ENCODE measurements at regions not wholly inside any gene's neighbourhood (a gene's known extent, or its start where the extent isn't known, plus 50 kb on each side); places are given as distances from the start of the nearest gene placed in this dataset.

DNA sequence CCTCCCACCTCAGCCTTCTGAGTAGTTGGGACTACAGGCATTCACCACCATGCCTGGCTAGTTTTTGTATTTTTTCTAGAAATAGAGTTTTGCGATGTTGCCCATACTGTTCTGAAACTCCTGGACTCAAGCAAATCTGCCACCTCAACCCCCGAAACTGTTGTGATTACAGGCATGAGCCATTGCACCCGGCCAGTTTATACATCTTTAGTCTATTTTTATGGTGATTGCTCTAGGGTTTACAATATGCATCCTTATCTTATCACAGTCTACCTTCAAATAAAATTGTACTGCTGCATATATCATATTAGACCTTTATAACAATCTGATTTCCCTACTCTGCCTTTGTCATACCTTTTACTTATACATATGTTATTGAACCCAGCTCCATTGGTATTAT, 56.9 kb downstream of the SOWAHB start:
- Histone ChIP-seq H3K36me3 (replicated peaks in 1 of 2; ENCODE audit: control insufficient read depth in 1 of 2, insufficient read depth in 2 of 2, low read length in 2 of 2) (no peaks in the 10 kb centered on the region), H3K4me3 (replicated peaks in 1 of 3; ENCODE audit: insufficient read depth in 1 of 3, low read depth in 2 of 3, low read length in 3 of 3) (no peak overlapping the region), H4K20me1 (ENCODE audit: insufficient read depth, low read length) (no peaks in the 10 kb centered on the region), H3K9me3 (ENCODE audit: low read length) (no peaks in the 10 kb centered on the region), H2AFZ (ENCODE audit: low read length) (no peak overlapping the region), H3K4me1 (ENCODE audit: insufficient read depth, low read length) (peaks cover 17% of the 10 kb centered on the region), H3K79me2 (ENCODE audit: insufficient read depth, low read length) (no peaks in the 10 kb centered on the region), H3K4me2 (ENCODE audit: low read depth, low read length) (no peak overlapping the region), H3K27me3 (ENCODE audit: control insufficient read depth in 1 of 2, insufficient read depth in 2 of 2, low read length in 2 of 2) (no peaks in the 10 kb centered on the region), H3K27ac (ENCODE audit: extremely low read length, insufficient read depth, low read length) (no peak overlapping the region), H3K9ac (ENCODE audit: insufficient read depth, low read depth, low read length) (no peak overlapping the region)
- FAIRE-seq (no peak), ATAC-seq (no peak), DNase-seq (ENCODE audit: low spot score) (no peak)
- 66% methylated on average over 3 of the region's 3 CpGs for WGBS (ENCODE audit: low lambda C conversion rate)
- intact Hi-C loops (cut with micrococcal nuclease; ENCODE audit: unreplicated experiment) (no loop called here), in situ Hi-C loops (cut with HindIII; ENCODE audit: extremely low pct_ligation_motif_present, low pct_unique_long_range_greater_than_20kb) (no loop called here)
- ChIA-PET POLR2A (interaction anchor here (1.8 kb wide), 1 partner anchor 10 kb away, joined by 6 read pairs; no protein-coding TSS in a partner anchor), CTCF (ENCODE audit: low intra/inter-chr PET ratio, low total read pairs) (no interaction called here)
- no peak for TF ChIP-seq ZBTB7B (CRISPR knock-in tag; IDR thresholded peaks at IDR 0.05)
- TF ChIP-seq ZNF577 (CRISPR knock-in tag; IDR thresholded peaks at IDR 0.05; ENCODE audit: borderline replicate concordance, low read depth): no peak
- TF ChIP-seq, protein P1, sequence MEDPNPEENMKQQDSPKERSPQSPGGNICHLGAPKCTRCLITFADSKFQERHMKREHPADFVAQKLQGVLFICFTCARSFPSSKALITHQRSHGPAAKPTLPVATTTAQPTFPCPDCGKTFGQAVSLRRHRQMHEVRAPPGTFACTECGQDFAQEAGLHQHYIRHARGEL (CRISPR knock-in tag; IDR thresholded peaks at IDR 0.05): no peak
- no peak for TF ChIP-seq ZXDC (CRISPR knock-in tag; IDR thresholded peaks at IDR 0.05)
- BruUV-seq (replicated peaks): no TSS peak

GRCh38 chr4:76836860-76837562, 60.9 kb downstream of the SOWAHB start:
- intact Hi-C loops (cut with micrococcal nuclease; ENCODE audit: unreplicated experiment) (no loop called here), in situ Hi-C loops (cut with HindIII; ENCODE audit: extremely low pct_ligation_motif_present, low pct_unique_long_range_greater_than_20kb) (no loop called here)
- CTCF ChIA-PET (ENCODE audit: low intra/inter-chr PET ratio, low total read pairs): no interaction called here
- TF ChIP-seq HINFP (CRISPR knock-in tag; IDR thresholded peaks at IDR 0.05; ENCODE audit: low read depth) (no peak), ZSCAN21 (CRISPR knock-in tag; IDR thresholded peaks at IDR 0.05; ENCODE audit: borderline replicate concordance) (no peak), RBAK (CRISPR knock-in tag; IDR thresholded peaks at IDR 0.05) (no peak), ARID5B (CRISPR knock-in tag; IDR thresholded peaks at IDR 0.05) (0 out of 2 replicates have a peak, but pooled peaks have one; percentile 32)

More at GRCh38 chr4:76836860-76837562, 60.9 kb downstream of the SOWAHB start:
- Histone ChIP-seq H3K4me2 (ENCODE audit: low read depth, low read length) (peak overlapping the region; percentile 16; the same call in 1 of the 2 replicates), H3K4me1 (ENCODE audit: insufficient read depth, low read length) (peaks cover 28% of the 10 kb centered on the region), H3K4me3 (replicated peaks in 1 of 3; ENCODE audit: insufficient read depth in 1 of 3, low read depth in 2 of 3, low read length in 3 of 3) (no peak overlapping the region), H3K9ac (ENCODE audit: insufficient read depth, low read depth, low read length) (no peak overlapping the region), H3K79me2 (ENCODE audit: insufficient read depth, low read length) (peaks cover 2% of the 10 kb centered on the region), H3K36me3 (replicated peaks in 1 of 2; ENCODE audit: control insufficient read depth in 1 of 2, insufficient read depth in 2 of 2, low read length in 2 of 2) (no peaks in the 10 kb centered on the region), H2AFZ (ENCODE audit: low read length) (no peak overlapping the region), H4K20me1 (ENCODE audit: insufficient read depth, low read length) (no peaks in the 10 kb centered on the region), H3K27ac (ENCODE audit: extremely low read length, insufficient read depth, low read length) (no peak overlapping the region), H3K9me3 (ENCODE audit: low read length) (no peaks in the 10 kb centered on the region), H3K27me3 (ENCODE audit: control insufficient read depth in 1 of 2, insufficient read depth in 2 of 2, low read length in 2 of 2) (no peaks in the 10 kb centered on the region)
- WGBS (ENCODE audit: low lambda C conversion rate): 0% methylated on average over 3 of the region's 4 CpGs
- peak; percentile 13 for DNase-seq (ENCODE audit: low spot score)
- no peak for FAIRE-seq
- POLR2A ChIA-PET: no interaction called here
- ATAC-seq: peak; percentile 82
- BruUV-seq (replicated peaks): no TSS peak
